A172 (cell line): ENCODE measurements at regions not wholly inside any gene's neighbourhood (a gene's known extent, or its start where the extent isn't known, plus 50 kb on each side); places are given as distances from the start of the nearest gene placed in this dataset.

Source experiments
- DNase-seq: peaks from one replicate; pipeline ENCODE4 v3.0.0-alpha.2; 2015; ENCODE audit warnings: low spot score

DNA sequence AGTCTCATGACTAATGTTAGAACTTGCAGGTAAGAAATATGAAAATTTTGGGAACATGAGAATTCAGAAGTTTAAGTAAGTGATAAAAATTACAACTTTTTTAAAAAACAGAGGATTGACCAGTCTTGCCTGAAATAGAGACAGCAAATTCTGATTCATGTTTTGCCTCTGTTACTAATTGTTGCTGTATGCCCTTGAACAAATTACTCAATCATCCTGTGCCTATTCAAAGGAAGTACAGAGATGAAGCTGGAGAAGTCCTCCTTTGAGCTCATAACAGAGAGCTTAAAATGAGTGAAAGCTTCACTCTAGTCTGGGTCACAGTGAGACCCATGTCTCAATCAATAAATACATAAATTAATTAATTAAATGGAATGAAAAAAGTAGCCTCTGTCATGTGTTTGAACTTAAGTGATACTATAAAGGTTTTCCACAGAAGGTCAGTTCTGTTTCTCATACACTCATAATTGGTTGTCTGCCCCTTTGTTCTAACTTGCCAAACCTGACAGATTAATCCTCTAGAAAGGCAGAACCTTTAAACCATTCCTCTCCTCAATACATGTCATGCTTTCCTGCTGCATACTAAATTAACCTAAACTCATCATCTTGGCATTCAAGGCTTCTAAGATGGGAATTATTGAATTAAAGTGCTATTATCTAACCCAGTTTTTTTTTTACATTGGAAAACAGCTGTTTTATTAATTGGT lies 374.6 kb upstream of the LRATD1 start:
- no peak for DNase-seq

DNA sequence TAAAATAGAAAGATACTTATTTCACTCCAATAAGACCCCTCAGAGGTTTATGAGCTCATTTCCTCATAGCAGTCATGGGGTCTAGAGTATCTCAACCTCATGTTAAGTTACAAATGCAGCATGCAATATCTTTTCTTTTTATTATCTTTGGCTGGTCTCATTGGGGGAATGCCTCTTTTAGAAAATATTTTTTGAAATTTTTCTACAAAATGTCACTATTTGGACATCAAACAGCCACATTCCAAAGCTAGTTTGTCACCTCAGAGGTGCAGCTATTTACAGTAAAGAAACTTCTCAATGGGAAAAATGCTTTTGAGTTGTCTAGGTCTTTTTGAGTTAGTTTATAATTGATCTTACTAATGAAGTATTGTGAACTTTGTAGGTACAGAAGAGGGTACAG lies 370.7 kb upstream of the LRATD1 start:
- DNase-seq, result no peak

DNA sequence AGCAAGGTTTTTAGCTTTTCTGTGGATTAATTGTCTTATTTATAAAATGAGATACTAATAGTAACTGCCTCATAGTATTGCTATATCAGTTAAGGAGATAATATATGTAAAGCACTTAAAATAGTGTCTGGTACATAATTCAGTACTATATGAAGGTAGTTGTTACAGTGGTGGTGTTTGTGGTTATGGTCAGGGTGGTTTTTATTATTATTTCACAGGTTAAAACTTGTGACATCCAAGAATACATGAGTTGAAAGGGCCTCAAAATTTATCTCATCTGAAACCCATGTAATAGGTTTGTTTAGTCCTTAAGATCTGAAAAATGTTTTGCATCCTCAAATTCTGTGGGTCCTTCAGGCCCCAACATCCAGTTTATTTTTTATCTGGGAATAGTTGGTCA lies 369.5 kb upstream of the LRATD1 start:
- DNase-seq, result no peak

DNA sequence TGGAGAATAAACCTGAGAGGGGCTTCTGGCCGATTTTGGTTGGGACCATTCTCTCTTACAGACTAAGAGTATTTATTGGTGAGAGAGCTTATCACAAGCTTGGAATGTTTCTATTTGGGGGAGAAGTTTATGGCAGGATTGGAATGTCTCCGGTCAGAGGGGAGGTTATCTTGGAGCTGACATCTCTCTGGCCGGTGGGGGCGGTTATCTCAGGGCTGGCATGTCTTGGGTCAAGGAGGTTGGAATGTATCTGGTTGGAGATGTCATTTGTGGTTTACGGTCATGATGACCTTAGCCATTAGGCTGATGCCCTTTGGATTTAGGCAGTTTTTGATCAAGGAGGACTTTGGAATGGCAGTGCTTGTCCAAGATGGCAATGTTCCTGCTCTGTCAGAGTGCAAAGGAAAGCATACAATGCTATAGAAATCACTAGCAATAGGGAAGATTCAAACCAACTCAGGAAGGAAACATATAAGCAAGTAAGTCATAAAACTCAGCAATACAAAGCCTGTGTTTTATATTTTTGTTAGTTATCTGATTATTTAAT lies 362.4 kb upstream of the LRATD1 start:
- DNase-seq, result peak; percentile 54

DNA sequence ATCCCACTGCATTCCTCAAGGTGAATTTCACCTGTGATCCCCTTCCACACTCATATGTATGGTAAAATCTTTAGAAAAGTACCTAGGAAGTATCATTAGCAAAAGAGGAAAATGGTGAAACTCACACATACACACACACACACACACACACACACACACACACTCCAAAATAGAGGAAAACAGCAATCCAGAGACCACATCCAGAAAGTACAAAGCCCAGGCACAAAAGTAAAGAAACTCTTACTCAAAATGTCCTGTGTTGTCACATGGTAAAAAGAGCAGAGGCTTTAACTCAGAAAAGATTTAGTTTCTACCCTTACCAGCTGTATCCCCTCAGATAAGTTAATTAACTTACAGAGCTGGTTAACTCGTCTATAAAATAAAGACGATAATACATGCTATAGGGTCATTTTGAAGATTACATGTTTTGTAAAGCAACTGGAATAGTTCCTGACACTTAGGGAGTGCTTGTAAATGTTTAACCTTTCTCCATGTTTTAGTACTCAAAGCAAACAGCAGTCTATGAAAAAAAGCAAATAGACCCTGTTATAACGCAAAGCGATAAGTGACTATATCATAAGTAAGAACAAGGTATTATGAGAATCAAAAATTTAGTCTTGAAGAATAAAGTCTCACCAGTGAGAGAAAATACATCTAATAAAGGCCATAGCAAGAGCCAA lies 360.0 kb upstream of the LRATD1 start:
- DNase-seq, result no peak

DNA sequence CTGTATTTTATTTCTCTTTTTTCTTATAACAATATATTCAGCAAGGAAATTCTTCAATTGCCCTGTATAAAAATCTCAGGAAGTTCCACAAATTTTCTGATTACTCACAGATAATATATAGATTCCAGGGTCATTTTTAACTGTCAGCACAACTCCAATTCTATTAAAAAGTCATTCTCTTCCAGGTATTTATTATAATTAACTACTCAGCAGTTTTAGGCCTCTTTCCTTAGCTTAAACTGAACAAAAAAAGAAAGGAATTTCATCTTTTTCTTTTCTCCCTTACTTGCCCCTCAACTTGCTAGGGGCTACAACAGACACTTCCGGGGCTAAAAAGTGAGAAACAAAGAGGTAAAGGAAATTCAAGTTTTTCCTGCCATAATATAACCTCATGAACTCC lies 358.9 kb upstream of the LRATD1 start:
- no peak for DNase-seq

DNA sequence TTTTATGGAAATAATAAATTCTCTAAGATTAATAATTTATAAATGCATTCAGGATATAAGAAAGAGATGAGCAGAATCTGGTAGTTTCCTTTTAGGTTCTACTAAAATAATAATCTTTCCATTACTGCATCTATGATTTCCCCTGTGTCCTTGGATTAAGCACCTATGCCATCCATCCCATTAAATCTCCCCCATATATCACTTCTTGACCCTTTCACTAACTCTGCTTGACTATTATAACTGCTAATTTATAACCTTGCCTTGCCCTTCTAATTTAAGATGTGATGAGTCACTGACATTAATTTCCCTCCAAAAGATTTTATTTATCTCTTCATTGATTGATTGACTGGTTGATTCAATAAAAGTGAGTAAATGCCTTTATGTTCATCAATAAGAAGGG lies 348.3 kb upstream of the LRATD1 start:
- DNase-seq, result no peak

DNA sequence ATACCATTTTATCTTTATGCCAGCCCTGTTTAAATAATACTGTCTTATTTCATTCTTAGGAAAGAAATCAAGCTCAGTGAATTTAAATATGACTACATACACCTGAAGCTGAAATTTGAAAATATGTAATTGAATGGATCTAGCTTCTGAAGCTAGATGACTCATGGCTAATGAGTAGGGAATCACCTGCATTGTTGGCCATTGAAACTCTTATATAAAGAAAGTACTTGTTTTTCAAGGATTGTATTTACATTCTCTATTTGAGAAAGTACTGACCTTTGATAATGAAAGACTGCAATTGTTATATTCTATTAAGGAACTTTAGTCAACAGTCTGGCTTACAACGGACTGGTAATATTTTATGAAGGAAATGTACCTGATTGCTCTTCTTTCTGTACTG lies 346.7 kb upstream of the LRATD1 start:
- no peak for DNase-seq

DNA sequence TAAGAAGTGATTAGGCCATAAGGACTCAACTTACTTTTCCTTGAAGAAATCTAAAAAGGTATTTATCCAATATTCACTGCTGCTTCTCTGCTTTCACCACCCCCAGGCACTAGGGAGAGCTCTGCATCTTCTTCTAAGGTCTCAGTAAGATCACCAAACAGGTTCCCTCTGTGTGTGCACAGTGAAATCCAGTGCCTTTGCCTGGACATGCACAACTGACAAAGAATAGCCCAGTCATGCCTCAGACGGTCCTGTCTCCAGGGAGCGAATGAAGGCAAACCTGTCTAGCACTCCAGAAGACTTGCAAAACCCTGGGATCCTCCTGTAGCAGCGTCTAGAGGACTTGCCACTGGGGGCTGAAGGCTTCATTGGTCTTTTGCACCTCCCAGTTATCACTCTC lies 344.5 kb upstream of the LRATD1 start:
- DNase-seq, result no peak

DNA sequence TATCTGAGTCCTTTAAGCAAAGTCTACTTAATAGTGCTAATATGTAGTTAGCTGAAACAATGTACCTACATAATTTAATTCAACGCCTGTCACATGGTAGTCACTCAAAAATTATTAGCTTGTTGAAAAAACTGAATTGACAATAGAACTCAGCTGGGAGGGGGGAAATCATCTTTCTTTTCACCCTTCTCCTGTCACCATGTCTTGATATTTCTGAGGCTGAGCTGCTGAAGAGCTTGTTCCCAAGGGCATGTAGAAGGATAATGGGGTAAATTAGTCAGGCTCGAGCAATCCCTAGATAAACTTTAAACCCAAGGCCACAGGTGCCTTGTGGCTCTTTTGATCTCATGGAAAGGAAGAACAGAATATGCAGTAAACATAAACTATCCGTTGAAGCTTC lies 339.6 kb upstream of the LRATD1 start:
- no peak for DNase-seq

DNA sequence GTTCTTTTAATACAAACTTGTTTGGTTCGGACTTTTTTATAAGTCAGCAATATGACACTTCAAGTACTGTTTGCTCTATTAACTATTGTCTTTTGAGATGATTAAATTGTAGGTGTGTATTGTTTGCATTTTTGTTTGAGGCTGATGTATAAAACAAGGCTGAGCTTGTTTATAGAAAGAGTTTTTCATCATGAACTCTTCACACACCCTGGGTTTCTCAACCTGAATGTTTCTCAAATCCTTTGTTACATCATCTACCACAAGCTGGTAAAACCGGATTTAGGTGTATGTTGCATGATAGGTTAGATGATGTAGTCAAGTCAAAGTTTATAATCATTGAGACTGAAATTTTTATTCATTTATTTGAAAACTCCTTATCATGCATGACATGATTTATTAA lies 335.2 kb upstream of the LRATD1 start:
- DNase-seq, result no peak

DNA sequence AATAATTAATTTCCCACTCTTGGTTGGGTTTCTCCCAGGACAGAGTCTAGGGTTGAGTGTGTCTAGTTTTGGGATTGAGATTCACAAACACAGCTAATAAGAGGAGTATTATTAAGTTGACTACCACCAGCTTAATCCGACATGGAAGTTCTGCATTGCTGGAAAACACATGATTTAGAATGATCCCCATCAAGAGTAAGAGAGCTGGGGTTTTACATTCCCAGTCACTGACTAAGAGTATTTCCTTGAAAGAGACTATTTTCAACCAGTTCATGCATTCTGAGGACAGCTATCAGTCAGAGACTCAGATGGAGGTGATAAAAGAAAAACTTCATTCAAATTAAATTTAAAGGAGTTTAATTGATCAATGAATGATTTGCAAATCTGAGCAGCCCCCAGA lies 334.6 kb upstream of the LRATD1 start:
- no peak for DNase-seq

DNA sequence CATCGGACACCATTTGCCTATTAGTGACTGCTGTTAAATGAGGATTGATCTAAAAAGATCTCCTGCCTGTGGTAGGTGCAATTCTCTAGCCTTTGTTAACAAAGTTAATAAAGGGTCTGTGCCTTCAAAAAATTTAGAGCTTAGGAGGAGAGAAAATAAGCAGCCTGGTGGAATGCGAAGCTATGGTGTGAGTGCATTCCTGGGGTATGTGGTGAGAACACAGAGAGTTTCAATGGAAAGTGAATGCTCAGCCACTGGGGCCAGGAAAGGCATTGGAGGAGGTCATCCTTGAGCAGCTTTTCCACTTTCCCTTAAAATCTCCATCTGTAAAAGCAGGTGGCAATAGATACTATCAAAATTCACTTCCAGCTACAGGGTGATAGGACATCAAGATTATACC lies 331.2 kb upstream of the LRATD1 start:
- no peak for DNase-seq

DNA sequence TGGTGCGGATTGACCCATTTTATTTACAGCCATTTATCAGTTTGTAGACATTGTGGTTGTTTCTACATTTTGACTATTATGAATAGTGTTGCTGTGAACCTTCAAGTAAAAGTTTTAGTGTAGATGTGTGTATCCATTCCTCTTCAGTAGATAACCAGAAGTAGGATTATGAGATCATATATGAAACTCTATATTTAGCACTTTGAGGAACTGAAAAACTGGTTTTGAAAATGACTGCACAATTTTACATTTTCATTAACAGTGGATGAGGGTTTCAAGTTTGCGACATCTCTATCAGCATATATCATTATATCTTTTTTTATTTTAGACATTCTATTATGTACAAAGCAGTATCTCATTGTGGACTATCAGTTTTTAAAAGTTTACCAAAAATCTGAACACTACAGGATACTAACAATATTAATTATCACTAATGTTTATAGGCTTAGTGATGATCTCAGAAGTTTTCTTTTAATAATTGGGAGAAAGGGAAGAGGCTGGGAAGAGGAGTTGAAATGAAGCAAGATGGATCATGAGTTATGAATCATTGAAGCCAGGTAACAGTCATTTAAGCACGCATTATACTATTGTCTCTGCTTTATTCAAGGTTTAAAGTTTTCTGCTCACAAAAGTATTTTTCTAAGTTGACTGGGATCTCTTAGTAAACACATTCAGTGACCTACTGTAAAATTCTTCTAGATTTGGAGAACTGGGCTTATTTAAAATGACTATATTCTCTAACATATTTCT lies 329.0 kb upstream of the LRATD1 start:
- DNase-seq, result no peak

DNA sequence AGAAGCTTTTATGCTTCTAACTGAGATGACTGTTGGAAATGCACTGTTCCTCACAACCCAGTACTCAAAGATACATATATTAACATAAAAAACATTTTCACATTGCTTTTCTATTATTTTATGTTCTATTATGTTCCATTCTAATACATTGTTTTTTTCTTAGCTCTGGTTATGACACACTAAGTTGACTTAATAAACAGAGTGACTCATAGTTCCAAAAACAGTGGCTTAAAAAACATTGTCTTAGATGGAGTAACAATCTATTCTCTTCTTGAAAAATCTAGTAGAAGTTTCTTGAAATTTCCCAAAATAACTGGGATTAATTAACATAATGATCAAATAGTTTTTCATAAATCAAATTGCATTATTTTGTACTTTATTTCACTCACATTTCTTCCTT lies 328.2 kb upstream of the LRATD1 start:
- no peak for DNase-seq

DNA sequence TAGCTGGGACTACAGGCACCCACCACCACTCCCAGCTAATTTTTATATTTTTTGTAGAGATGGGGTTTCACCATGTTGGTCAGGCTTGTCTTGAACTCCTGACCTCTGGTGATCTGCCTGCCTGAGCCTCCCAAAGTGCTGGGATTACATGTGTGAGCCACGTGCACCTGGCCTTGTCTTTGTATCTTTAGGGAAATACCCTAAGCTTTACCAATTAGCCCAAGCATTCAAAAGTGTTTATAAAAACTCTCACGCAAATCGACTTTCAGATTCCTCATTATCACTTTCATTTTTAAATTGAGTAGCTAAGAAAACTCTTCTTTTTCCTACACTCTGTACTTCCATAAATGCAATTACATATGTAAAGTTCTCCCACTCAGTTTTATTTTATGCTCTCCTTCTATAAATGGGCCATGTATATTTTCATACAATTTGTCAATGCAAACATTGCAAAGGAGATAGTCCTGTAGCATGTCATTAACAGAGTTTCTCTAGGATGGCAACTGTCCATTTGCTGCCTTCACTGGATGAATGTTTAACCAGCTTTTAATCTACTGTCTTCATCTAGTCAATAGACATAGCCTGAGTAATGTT lies 326.2 kb upstream of the LRATD1 start:
- DNase-seq, result no peak

DNA sequence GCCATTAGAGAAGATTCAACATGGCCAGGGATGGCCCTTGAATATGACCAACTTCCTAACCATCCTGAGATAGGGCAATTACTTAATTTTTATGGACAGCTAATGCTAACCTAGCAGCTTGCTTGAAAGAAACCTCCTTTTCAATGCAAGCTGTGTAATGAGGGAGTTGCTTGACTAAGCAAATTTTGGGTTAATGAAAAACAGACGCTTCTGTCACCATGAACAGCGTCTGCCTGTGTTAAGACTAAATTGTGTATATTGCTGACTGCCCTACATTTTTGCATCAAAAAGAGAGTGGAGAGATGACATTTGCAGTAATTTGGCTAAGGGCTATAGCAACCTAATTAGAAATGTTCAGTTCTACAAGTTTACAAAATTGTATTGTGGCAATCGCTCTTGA lies 319.2 kb upstream of the LRATD1 start:
- no peak for DNase-seq

DNA sequence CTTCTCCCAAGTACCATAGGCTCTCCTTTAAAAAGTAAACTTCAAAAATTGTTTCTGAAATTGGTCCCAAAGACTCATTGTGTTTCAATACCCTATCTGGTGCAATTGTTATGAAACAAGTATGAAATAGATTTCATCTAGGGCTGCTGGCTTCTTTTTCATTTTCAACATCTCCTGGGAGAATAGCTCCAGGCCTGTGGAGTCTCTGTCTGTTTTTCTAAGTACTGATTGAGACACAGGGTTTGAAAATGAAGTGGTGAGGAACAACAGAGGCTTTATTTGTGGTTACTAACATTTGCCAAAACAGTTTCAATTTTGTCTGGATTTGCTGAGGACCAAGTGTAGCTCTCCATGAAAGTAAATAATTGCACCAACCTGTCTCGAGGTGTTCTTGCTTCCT lies 315.9 kb upstream of the LRATD1 start:
- DNase-seq, result no peak

DNA sequence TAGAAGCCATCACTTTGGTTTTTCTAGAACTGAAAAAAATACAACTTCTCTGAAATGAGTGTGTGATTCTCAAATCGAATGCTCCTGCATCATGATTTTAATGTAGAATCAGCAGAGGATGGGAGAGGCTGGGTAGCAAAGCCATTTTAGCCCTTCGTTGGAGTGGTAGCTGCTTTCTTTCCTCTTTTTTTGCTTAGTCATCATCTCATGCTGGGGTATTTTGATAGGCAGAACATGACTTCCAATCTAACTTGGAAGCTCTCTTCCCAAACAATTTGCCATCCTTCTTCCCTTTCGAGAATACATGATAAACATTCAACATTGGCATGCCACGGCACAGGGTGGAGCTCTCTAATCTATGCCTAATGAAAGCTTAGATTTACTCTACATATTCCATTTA lies 311.2 kb upstream of the LRATD1 start:
- no peak for DNase-seq

DNA sequence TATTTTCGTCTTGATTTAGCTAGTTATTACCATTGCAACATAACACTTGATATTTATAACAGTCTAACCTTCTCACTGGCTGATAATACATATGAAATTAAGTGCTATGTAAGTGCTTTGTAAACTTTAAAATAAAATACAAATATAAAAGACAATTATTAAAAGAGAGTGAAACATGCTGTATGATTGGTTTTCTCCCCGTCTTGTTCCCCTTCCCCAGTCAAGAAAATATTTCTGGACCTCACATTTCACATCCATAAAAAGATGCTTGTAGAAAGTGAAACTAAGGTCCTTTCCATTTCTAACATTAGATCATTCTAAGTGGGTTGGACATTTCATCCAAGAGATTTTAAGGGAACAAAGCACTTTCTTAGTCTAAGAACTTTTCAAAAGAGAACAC lies 310.2 kb upstream of the LRATD1 start:
- DNase-seq, result no peak

DNA sequence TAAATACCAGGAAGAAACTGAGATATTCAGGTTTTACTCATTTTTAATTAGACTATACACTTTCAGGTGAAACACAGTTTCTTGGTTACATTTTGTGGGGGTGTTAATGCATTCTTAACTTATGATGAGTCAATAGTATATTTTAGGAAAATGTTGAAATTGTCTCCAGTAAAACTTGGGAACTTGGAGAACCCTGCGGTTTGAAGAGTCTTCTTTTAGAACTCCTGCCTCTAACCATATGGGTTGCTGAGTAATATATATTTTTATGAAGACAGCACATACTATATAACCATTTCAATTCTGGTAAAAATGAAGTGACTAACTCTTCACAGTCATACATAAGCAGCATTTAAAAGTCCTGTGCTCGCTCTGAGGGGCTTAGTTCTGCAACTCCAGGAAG lies 308.2 kb upstream of the LRATD1 start:
- DNase-seq, result no peak

DNA sequence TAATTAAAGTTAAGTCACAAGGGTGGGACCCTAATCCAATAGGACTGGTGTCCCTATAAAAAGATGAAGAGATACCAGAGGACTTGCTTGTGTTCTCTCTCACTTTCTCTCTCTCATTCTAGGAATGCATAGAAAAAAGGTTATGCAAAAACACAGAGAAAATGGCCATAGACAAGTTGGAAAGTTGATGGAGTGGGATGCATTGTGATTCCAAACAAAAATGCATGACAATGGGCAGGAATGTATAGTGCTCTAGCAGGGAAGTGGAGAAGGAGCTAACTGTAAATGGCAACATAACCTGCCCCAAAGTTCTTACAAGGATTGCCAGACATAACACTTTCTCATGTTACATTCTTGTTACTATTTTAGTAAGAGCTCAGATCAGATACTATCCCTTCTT lies 301.6 kb upstream of the LRATD1 start:
- DNase-seq, result no peak
